ENCODE measurements at regions not wholly inside any gene's neighbourhood (a gene's known extent, or its start where the extent isn't known, plus 50 kb on each side); places are given as distances from the start of the nearest gene placed in this dataset.

- TF ChIP-seq EGR1 (IDR thresholded peaks at IDR 0.05; ENCODE audit: low read depth), result no peak
- no peak for TF ChIP-seq POLR2A (IDR thresholded peaks at IDR 0.05; ENCODE audit: borderline replicate concordance, extremely low read depth, insufficient read depth, insufficient read length)
- TF ChIP-seq REST (IDR thresholded peaks at IDR 0.05; ENCODE audit: low read depth), result no peak
- TF ChIP-seq EZH2 (IDR thresholded peaks at IDR 0.05), result no peak
- TF ChIP-seq, protein P1, sequence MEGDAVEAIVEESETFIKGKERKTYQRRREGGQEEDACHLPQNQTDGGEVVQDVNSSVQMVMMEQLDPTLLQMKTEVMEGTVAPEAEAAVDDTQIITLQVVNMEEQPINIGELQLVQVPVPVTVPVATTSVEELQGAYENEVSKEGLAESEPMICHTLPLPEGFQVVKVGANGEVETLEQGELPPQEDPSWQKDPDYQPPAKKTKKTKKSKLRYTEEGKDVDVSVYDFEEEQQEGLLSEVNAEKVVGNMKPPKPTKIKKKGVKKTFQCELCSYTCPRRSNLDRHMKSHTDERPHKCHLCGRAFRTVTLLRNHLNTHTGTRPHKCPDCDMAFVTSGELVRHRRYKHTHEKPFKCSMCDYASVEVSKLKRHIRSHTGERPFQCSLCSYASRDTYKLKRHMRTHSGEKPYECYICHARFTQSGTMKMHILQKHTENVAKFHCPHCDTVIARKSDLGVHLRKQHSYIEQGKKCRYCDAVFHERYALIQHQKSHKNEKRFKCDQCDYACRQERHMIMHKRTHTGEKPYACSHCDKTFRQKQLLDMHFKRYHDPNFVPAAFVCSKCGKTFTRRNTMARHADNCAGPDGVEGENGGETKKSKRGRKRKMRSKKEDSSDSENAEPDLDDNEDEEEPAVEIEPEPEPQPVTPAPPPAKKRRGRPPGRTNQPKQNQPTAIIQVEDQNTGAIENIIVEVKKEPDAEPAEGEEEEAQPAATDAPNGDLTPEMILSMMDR (IDR thresholded peaks at IDR 0.05 in 2 of 3, conservative IDR thresholded peaks at IDR 0.05 in 1 of 3; ENCODE audit: borderline replicate concordance in 1 of 3, insufficient read depth in 1 of 3, low read depth in 2 of 3, low read length in 2 of 3), result no peak
- no peak for TF ChIP-seq POLR2AphosphoS5 (IDR thresholded peaks at IDR 0.05; ENCODE audit: low read depth, low read length)
- no peak for TF ChIP-seq YY1 (IDR thresholded peaks at IDR 0.05; ENCODE audit: extremely low read depth, insufficient replicate concordance, low read depth, low read length)
- TF ChIP-seq MAX (IDR thresholded peaks at IDR 0.05), result no peak
- TF ChIP-seq, protein P2, sequence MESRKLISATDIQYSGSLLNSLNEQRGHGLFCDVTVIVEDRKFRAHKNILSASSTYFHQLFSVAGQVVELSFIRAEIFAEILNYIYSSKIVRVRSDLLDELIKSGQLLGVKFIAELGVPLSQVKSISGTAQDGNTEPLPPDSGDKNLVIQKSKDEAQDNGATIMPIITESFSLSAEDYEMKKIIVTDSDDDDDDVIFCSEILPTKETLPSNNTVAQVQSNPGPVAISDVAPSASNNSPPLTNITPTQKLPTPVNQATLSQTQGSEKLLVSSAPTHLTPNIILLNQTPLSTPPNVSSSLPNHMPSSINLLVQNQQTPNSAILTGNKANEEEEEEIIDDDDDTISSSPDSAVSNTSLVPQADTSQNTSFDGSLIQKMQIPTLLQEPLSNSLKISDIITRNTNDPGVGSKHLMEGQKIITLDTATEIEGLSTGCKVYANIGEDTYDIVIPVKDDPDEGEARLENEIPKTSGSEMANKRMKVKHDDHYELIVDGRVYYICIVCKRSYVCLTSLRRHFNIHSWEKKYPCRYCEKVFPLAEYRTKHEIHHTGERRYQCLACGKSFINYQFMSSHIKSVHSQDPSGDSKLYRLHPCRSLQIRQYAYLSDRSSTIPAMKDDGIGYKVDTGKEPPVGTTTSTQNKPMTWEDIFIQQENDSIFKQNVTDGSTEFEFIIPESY (IDR thresholded peaks at IDR 0.05; ENCODE audit: extremely low read depth, insufficient replicate concordance, low read length), result no peak
- no peak for TF ChIP-seq CBX3 (IDR thresholded peaks at IDR 0.05; ENCODE audit: low read depth)
- no peak for TF ChIP-seq RAD21 (IDR thresholded peaks at IDR 0.05; ENCODE audit: low read depth)
- no peak for TF ChIP-seq SRF (IDR thresholded peaks at IDR 0.05; ENCODE audit: low read depth)
- no peak for TF ChIP-seq SIN3A (IDR thresholded peaks at IDR 0.05; ENCODE audit: low read depth)
- TF ChIP-seq, protein P3, sequence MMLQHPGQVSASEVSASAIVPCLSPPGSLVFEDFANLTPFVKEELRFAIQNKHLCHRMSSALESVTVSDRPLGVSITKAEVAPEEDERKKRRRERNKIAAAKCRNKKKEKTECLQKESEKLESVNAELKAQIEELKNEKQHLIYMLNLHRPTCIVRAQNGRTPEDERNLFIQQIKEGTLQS (IDR thresholded peaks at IDR 0.05), result no peak
Observed at GRCh38 chr16:86229283-86229682, 281.0 kb upstream of the FOXF1 start.
